HuH-7.5 (cell line): ENCODE measurements at regions not wholly inside any gene's neighbourhood (a gene's known extent, or its start where the extent isn't known, plus 50 kb on each side); places are given as distances from the start of the nearest gene placed in this dataset.

Source experiments
- DNase-seq: peaks from one replicate; pipeline ENCODE4 v3.0.0; 2011; ENCODE audit warnings: low spot score

GRCh38 chr2:139835101-139835500 is 1054.9 kb upstream of the NXPH2 start:
- no peak for DNase-seq

DNA sequence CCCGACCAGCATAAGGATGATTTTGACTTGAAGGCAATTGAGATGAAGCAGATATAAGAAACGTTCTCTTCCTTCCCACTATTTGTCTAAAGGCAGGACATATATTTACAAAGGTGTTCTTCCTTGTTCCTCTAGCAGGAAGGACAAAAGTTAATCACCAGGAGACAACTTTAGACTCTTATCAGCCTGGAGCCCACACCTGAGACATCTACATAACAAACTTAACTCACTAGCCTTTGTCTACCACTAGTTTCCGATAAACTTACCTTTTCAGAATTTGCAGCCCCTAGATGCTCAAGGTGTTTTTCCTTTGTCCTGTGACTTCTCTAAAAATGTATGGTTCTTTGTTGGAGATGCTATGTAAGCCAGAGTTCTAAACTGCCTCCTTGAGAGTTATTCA is 1047.8 kb upstream of the NXPH2 start:
- no peak for DNase-seq

GRCh38 chr2:139825726-139826125 is 1045.5 kb upstream of the NXPH2 start:
- DNase-seq, result no peak

DNA sequence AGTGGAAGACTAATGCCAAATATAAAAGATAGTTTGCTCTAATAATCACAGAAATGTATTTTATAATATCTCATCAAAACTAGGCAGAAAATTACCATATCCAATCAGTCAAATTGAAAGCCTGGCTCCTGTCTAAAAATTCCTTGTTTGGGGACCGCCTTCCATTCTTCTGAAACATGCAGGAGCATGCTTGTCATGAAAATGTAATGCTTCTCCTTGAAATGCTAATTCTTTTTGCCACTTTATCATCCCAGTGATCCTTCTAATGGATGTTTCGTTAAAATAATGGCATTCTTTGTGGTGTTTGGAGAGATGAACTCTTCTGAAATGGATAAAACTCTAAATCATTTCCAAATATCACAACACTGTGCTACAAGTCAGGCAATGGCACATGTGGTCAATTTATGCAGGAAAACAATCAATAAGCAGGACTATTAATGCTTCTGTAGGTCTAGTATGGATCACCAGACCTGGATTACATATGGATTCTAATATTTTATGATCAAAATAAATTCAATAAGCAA is 1039.1 kb upstream of the NXPH2 start:
- no peak for DNase-seq

DNA sequence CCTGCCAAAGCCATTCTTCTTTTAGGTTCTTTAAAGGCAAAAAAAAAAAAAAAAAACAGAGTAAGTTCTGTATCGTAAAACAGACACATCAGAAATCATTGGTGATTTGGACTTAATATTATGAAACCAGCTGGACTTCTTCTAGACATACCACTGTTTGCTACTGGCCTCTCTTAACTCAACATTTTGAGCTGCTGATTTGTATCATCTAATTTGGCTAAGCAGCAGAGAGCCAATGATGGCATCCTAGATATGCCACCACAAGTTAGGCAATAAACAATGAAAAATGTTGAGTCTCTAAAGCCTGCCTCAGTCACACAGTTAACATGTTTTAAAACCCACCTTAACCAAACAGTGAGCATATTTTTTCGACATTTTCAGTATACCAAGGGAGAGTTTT is 1034.3 kb upstream of the NXPH2 start:
- no peak for DNase-seq

GRCh38 chr2:139813340-139813739 is 1033.2 kb upstream of the NXPH2 start:
- DNase-seq, result no peak

DNA sequence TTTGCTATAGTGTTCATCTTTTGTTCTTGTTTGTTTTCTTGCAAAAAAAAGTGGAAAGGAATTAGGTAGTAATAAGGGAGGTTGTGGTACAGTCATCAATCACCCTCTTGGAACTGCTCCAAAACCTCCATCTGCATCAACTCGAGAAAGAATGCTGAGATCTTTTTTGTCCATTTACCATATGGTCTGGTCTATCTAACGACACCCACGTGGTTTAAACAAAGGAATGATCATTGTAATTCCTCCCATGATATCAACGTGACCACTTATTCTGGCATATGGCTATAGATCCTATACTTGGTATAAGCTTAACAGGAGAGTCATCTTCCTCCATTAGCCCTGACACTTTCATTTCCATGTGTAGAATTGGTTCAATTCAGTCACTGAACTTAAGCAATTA is 1025.3 kb upstream of the NXPH2 start:
- no peak for DNase-seq

- no peak for DNase-seq
These were observed 1018.2 kb upstream of the NXPH2 start for GRCh38 chr2:139798391-139798790.

DNA sequence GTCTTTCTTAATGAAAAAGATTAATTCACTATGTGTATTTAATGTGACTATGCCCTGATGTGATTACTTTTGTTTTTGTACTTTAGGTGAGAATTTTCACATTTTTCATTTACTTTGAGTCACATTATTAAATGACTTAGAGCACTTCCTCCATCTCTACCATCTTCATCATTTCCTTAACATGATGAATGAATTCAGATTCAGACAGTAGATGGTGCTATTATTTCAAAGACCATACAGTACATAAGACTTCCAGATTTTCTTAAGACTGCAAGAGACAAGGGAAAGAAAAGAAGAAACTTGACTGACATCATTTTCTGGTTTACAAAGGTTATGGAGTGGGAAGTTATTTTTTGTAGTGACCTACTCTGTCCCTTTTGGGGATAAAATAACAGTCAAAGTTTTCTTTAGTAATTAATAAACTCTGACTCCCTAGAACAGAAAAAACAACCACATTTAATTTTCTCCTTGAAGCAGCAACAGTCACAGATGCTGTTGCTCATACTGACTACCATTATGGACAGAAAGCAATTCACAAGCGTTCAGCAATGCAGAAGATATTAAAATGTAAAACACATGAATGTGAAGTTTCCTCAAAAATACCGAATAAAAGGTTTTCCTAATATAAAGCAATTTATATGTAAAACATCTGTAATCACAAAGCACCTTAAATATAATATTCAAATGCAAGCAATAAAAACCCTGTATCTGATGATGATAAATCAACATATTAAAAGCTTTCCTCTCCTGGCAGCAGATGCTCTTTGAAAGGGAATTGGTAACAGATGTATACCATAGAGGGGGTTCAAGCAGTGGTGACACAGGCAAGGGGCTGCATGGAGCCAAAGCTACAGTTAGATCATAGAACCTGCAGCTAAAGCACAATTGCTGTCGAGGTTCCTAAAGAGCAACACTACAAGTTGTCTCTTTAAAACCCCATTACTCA is 1010.9 kb upstream of the NXPH2 start:
- no peak for DNase-seq

- no peak for DNase-seq
These were observed 1009.9 kb upstream of the NXPH2 start for GRCh38 chr2:139790136-139790535.

DNA sequence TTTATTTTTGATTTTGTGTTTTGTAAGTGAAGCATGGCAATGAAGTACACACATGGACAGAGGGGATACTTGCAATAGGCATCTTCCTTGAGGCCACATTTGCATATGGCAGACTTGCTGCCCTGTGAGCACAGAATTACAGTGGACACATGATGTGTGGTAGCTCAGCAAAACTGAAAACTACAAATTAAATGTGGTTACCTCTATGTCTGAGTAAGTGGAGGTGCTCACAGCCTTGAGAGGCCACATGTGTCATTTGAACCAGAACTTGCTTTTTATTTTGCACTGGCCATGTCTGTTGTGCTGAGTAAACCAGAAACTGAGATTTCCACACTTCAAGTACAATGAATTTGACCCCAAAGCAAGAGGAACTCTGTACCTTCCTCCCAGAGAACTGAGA is 998.5 kb upstream of the NXPH2 start:
- DNase-seq, result no peak

DNA sequence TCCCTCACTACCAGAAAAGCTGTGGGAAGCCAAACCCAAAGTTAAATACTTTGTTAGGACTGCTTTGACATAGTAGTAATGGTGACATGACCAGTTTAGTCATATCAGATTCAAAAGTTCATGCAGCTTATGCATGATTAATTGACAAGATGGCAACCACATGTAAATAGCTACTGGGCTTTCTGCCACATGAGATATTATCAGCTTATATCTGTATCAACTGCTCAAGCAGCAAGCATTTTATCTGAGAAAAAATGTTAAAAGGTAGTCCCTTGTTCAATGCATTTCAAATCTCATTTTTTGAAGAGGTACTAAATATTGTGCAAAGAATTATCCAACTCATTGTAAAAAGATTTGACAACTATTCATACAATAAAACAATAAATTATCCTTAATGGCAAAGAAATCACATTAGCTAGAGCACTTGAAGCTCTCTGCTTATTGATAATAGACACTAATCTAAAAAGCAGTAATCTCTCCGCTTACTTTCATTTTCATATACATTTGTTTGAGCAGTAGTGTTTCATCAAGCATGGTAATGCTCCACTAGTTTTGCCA is 993.6 kb upstream of the NXPH2 start:
- DNase-seq, result no peak

DNA sequence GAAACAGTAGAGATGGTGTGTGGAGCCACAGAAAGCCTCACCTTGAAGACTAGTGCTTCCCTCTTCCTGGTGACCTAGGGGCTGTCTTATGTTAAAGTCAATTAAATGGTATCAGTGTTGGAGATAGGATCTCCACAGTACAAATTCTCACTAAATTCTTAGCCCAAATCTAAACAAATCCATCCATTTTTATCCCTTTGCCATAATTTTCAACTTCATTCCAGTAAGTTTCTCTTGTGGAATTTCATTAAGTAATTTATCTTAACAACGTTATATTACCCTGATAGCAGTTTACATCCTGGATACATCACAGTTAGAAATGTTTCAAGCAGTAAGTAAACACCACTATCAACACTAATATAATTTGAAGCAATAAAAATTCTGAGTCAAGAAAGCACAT is 989.4 kb upstream of the NXPH2 start:
- no peak for DNase-seq

- DNase-seq, result no peak
These were observed 983.5 kb upstream of the NXPH2 start for GRCh38 chr2:139763705-139764104.

GRCh38 chr2:139759000-139759505 is 978.9 kb upstream of the NXPH2 start:
- DNase-seq, result no peak

GRCh38 chr2:139746901-139747300 is 966.7 kb upstream of the NXPH2 start:
- no peak for DNase-seq

DNA sequence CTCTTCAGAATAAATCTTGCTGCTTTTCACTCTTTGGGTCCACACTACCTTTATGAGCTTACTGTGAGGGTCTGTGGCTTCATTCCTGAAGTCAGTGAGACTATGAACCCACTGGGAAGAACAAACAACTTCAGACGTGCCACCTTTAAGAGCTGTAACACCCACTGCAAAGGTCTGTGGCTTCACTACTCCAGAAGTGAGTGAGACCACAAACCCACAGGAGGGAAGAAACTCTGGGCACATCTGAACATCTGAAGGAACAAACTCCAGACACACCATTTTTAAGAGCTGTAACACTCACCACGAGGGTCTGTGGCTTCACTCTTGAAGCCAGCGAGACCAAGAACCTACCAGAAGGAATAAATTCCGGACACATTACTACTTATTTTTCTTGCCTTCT is 964.1 kb upstream of the NXPH2 start:
- no peak for DNase-seq

DNA sequence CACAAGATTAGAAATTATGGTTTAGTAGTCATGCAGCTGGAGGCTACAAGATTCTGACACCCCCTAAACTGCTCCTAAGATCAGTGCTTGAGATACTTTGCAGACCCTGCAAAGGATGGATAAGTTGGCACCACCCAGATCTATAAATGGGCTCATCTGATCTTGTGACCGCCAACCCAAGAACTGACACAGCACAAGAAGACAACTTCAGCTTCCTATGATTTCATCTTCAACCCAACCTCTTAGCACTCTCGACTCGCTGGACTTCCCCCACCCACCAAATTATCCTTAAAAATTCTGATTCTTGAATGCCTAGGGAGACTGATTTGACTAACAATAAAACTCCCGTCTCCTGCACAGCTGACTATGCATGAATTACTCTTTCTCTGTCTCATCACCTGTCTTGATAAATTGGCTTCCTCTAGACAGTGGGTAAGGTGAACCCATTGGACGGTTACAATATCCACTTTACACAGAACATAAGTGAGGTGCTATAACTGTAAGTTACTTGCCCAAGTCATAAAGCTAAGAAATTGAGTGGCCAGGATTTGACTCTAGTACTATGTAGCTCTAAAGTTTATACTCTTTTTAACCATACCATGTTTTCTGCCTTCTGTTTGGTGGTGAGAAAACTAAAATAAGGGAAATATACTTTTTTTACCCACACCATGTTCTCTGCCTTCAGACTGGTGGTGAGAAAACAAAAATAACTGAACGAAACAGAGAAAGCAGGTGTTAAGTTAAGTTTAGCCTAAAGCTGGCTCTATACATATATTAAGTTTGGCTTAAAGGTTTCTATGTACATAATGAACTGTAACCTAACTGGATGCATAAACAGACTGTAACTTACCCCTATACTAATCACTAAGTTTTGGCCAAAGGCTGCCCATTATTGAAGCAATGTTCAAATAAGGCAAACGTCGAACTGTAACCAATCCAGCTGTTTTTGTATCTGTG is 962.3 kb upstream of the NXPH2 start:
- no peak for DNase-seq

GRCh38 chr2:139737659-139738058 is 957.5 kb upstream of the NXPH2 start:
- no peak for DNase-seq

DNA sequence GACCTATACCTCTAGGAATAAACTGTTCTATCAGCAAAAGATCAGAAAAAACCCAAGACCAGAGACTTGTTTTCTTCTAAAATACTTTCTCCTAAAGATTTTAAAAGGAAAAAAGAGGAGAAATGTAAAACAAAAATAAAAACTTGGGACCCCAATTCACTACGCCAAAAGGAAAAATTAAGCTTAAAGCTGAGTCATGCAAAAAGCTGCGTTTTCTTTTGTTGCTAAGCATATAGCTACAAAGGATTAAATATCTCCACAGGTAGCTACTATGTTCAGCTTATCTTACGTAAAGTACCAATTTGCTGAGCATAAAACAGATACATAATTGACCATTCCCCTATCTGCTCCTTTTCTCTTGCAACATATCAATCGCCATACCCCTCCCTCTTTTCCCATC is 950.0 kb upstream of the NXPH2 start:
- DNase-seq, result no peak

GRCh38 chr2:139721411-139721995 is 941.3 kb upstream of the NXPH2 start:
- no peak for DNase-seq

- DNase-seq, result no peak
These were observed 939.9 kb upstream of the NXPH2 start for GRCh38 chr2:139720056-139720455.
